GM18858 (cell line): ENCODE measurements at regions not wholly inside any gene's neighbourhood (a gene's known extent, or its start where the extent isn't known, plus 50 kb on each side); places are given as distances from the start of the nearest gene placed in this dataset.

ENCODE experiments used
- ATAC-seq: cut with Tn5 transposase; IDR thresholded peaks from one replicate; pipeline ENCODE4 v1.9.1; 2021; ENCODE audit not compliant: unreplicated experiment

GRCh38 chr20:6576726-6577125 is 190.8 kb upstream of the BMP2 start:
- ATAC-seq: no peak

GRCh38 chr20:6575912-6576401 is 191.5 kb upstream of the BMP2 start:
- ATAC-seq: no peak

GRCh38 chr20:6566821-6567220 is 200.7 kb upstream of the BMP2 start:
- ATAC-seq: no peak

- no peak for ATAC-seq
These were observed 205.4 kb upstream of the BMP2 start for GRCh38 chr20:6562111-6562510.

- ATAC-seq: no peak
These were observed 206.5 kb upstream of the BMP2 start for GRCh38 chr20:6560978-6561377.

GRCh38 chr20:6559791-6560190 is 207.7 kb upstream of the BMP2 start:
- no peak for ATAC-seq

- no peak for ATAC-seq
These were observed 209.1 kb upstream of the BMP2 start for GRCh38 chr20:6558341-6558740.

- no peak for ATAC-seq
These were observed 233.6 kb upstream of the BMP2 start for GRCh38 chr20:6533761-6534479.

- no peak for ATAC-seq
These were observed 234.1 kb upstream of the BMP2 start for GRCh38 chr20:6533351-6533750.

- ATAC-seq: no peak
These were observed 236.6 kb upstream of the BMP2 start for GRCh38 chr20:6530779-6531315.

- no peak for ATAC-seq
These were observed 237.2 kb upstream of the BMP2 start for GRCh38 chr20:6530254-6530653.

GRCh38 chr20:6525447-6526303 is 241.8 kb upstream of the BMP2 start:
- ATAC-seq: no peak

GRCh38 chr20:6524305-6524704 is 243.2 kb upstream of the BMP2 start:
- ATAC-seq: no peak

GRCh38 chr20:6519556-6519955 is 247.9 kb upstream of the BMP2 start:
- no peak for ATAC-seq

- no peak for ATAC-seq
These were observed 252.2 kb upstream of the BMP2 start for GRCh38 chr20:6515261-6515660.

- ATAC-seq: no peak
These were observed 253.9 kb upstream of the BMP2 start for GRCh38 chr20:6513599-6513998.

GRCh38 chr20:6509374-6509773 is 258.1 kb upstream of the BMP2 start:
- ATAC-seq: no peak

GRCh38 chr20:6506906-6507305 is 260.6 kb upstream of the BMP2 start:
- ATAC-seq: no peak

- no peak for ATAC-seq
These were observed 262.7 kb upstream of the BMP2 start for GRCh38 chr20:6504826-6505225.

- ATAC-seq: no peak
These were observed 263.3 kb upstream of the BMP2 start for GRCh38 chr20:6504179-6504578.

- no peak for ATAC-seq
These were observed 264.5 kb upstream of the BMP2 start for GRCh38 chr20:6502999-6503398.

GRCh38 chr20:6502219-6502618 is 265.3 kb upstream of the BMP2 start:
- ATAC-seq: no peak
